ENCODE measurements at regions not wholly inside any gene's neighbourhood (a gene's known extent, or its start where the extent isn't known, plus 50 kb on each side); places are given as distances from the start of the nearest gene placed in this dataset. TPM values are rescaled to one million over a fixed set of nuclear protein-coding genes. Genes with fewer than 3 reads are reported as not detected.

DNA sequence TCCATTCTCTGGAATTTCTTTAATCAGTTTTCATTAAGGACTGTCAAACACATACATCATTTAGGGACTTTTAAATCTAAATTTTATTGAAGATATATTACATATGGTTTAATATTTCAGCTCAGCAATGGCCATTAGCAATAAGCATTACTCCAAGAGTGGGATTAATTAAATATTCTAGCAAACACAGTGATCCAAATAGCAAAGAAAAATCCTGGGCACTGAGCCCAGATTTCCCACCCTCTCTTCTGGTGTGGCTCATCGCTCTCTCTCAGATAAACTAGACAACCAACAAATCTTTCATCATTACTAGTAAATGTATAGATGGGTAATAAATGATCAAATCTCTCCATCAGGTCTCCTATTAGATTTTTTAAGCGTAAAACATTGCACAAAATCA lies 53.5 kb upstream of the FOXD3 start:
- Mint-ChIP-seq H3K27me3 (ENCODE audit: low read depth in 3 of 3) (peaks cover 0 to 12% (median 10%) of the 10 kb centered on the region in 3 donors), H3K9me3 (no peaks in the 10 kb centered on the region), H3K4me3 (no peak overlapping the region), H3K36me3 (no peaks in the 10 kb centered on the region), H3K27ac (no peak overlapping the region), H3K4me1 (no peaks in the 10 kb centered on the region)
- TF ChIP-seq, protein P1, sequence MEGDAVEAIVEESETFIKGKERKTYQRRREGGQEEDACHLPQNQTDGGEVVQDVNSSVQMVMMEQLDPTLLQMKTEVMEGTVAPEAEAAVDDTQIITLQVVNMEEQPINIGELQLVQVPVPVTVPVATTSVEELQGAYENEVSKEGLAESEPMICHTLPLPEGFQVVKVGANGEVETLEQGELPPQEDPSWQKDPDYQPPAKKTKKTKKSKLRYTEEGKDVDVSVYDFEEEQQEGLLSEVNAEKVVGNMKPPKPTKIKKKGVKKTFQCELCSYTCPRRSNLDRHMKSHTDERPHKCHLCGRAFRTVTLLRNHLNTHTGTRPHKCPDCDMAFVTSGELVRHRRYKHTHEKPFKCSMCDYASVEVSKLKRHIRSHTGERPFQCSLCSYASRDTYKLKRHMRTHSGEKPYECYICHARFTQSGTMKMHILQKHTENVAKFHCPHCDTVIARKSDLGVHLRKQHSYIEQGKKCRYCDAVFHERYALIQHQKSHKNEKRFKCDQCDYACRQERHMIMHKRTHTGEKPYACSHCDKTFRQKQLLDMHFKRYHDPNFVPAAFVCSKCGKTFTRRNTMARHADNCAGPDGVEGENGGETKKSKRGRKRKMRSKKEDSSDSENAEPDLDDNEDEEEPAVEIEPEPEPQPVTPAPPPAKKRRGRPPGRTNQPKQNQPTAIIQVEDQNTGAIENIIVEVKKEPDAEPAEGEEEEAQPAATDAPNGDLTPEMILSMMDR (IDR thresholded peaks at IDR 0.05) = no peak
- Histone ChIP-seq H3K4me2 (replicated peaks; ENCODE audit: extremely low read depth, low read length, poor library complexity, severe bottlenecking) (no peak overlapping the region), H4K20me1 (ENCODE audit: insufficient read depth, low read length) (no peaks in the 10 kb centered on the region), H3K4me1 (ENCODE audit: control insufficient read depth in 1 of 2, insufficient read depth in 2 of 2, low read length in 2 of 2) (no peaks in the 10 kb centered on the region), H3K9ac (ENCODE audit: insufficient read depth, low read length, poor library complexity, severe bottlenecking) (no peak overlapping the region), H3K36me3 (replicated peaks in 1 of 2; ENCODE audit: control insufficient read depth in 1 of 2, insufficient read depth in 2 of 2, low read length in 2 of 2) (no peaks in the 10 kb centered on the region), H3K9me3 (replicated peaks in 1 of 2; ENCODE audit: control insufficient read depth in 1 of 2, insufficient read depth in 1 of 2, low read length in 2 of 2) (no peaks in the 10 kb centered on the region), H3K4me3 (replicated peaks in 1 of 3; ENCODE audit: low read depth in 2 of 3, low read length in 3 of 3) (no peak overlapping the region), H3K79me2 (ENCODE audit: insufficient read depth, low read length) (no peaks in the 10 kb centered on the region), H3K27me3 (ENCODE audit: control insufficient read depth in 2 of 2, insufficient read depth in 2 of 2, low read length in 2 of 2) (peaks cover 0 to 3% of the 10 kb centered on the region in 2 donors), H2AFZ (ENCODE audit: insufficient read depth, low read depth, low read length, poor library complexity, severe bottlenecking) (no peak overlapping the region), H3K27ac (ENCODE audit: low read depth in 1 of 2, low read length in 2 of 2) (no peak overlapping the region)
- WGBS (ENCODE audit: insufficient coverage) = no CpG with 5 or more reads among the region's 2 CpGs
- DNase-seq = no peak
- intact Hi-C loops (cut with micrococcal nuclease) = no loop called here

DNA sequence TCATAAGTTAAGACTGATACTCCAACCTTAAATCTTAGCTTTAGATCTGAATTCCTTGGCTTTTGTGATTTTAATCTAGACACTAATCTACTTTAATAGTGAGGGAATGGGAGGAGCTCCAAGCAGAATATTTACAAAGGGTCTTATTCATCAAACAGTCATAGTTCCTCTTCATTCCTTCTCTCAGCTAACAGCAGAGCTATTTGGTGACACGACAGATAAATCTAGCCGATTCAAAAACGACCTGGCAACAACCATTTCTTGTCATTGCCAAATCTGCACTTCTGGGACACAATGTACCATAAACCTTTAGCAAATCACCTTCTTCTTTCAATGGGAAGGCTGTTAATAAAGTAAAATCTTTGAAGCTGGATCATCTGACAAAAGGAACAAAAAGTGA lies 52.8 kb upstream of the FOXD3 start:
- DNase-seq = no peak
- no peaks in the 10 kb centered on the region for H3K4me1 ChIP-seq (ENCODE audit: control insufficient read depth in 1 of 2, insufficient read depth in 2 of 2, low read length in 2 of 2)
- H3K79me2 ChIP-seq (ENCODE audit: insufficient read depth, low read length) = no peaks in the 10 kb centered on the region
- peaks cover 0 to 12% (median 10%) of the 10 kb centered on the region in 3 donors for H3K27me3 Mint-ChIP-seq (ENCODE audit: low read depth in 3 of 3)
- H3K9ac ChIP-seq (ENCODE audit: insufficient read depth, low read length, poor library complexity, severe bottlenecking) = no peak overlapping the region
- H3K36me3 ChIP-seq (replicated peaks in 1 of 2; ENCODE audit: control insufficient read depth in 1 of 2, insufficient read depth in 2 of 2, low read length in 2 of 2) = no peaks in the 10 kb centered on the region
- H4K20me1 ChIP-seq (ENCODE audit: insufficient read depth, low read length) = no peaks in the 10 kb centered on the region
- TF ChIP-seq, protein P1 (IDR thresholded peaks at IDR 0.05) = no peak
- H3K27ac Mint-ChIP-seq = no peak overlapping the region
- H2AFZ ChIP-seq (ENCODE audit: insufficient read depth, low read depth, low read length, poor library complexity, severe bottlenecking) = no peak overlapping the region
- H3K4me3 ChIP-seq (replicated peaks in 1 of 3; ENCODE audit: low read depth in 2 of 3, low read length in 3 of 3) = no peak overlapping the region
- H3K4me3 Mint-ChIP-seq = no peak overlapping the region
- H3K4me2 ChIP-seq (replicated peaks; ENCODE audit: extremely low read depth, low read length, poor library complexity, severe bottlenecking) = no peak overlapping the region
- peaks cover 0 to 6% of the 10 kb centered on the region in 2 donors for H3K27me3 ChIP-seq (ENCODE audit: control insufficient read depth in 2 of 2, insufficient read depth in 2 of 2, low read length in 2 of 2)
- no peak overlapping the region for H3K27ac ChIP-seq (ENCODE audit: low read depth in 1 of 2, low read length in 2 of 2)
- no peaks in the 10 kb centered on the region for H3K4me1 Mint-ChIP-seq
- intact Hi-C loops (cut with micrococcal nuclease) = no loop called here
- H3K36me3 Mint-ChIP-seq = no peaks in the 10 kb centered on the region
- H3K9me3 Mint-ChIP-seq = no peaks in the 10 kb centered on the region
- no peaks in the 10 kb centered on the region for H3K9me3 ChIP-seq (replicated peaks in 1 of 2; ENCODE audit: control insufficient read depth in 1 of 2, insufficient read depth in 1 of 2, low read length in 2 of 2)
- 80% methylated on average over 1 of the region's 3 CpGs for WGBS (ENCODE audit: insufficient coverage)

Small RNA genes lying in the stretch of these regions (small RNA-seq; reads per million reads assigned to genes)
- not detected for gene RNA5SP49 (ENCODE audit: insufficient read length, low read depth)

Data from CD14-positive monocyte (primary cell).